HL-60 (cell line): ENCODE measurements at regions not wholly inside any gene's neighbourhood (a gene's known extent, or its start where the extent isn't known, plus 50 kb on each side); places are given as distances from the start of the nearest gene placed in this dataset.

ENCODE experiments used
- CTCF ChIP-seq: IDR thresholded peaks from one replicate; pipeline ENCODE4 v1.5.1; 2011; ENCODE audit warnings: low read length, control low read depth, inconsistent platforms; ENCODE audit not compliant: insufficient read depth
- POLR2AphosphoS5 ChIP-seq: IDR thresholded peaks from 2 replicates; pipeline ENCODE4 v1.6.1; 2012; ENCODE audit warnings: low read depth
- REST ChIP-seq: IDR thresholded peaks from 2 replicates; pipeline ENCODE4 v1.6.1; 2012; ENCODE audit warnings: low read depth; ENCODE audit not compliant: insufficient replicate concordance

GRCh38 chr13:33383724-33384577 is 98.4 kb upstream of the STARD13 start:
- no peak for TF ChIP-seq CTCF
- TF ChIP-seq POLR2AphosphoS5: no peak
- TF ChIP-seq REST: no peak
